CD4-positive, alpha-beta T cell treated with Interleukin-4 for 4 hours (primary cell): ENCODE measurements at regions not wholly inside any gene's neighbourhood (a gene's known extent, or its start where the extent isn't known, plus 50 kb on each side); places are given as distances from the start of the nearest gene placed in this dataset.

ENCODE experiments used
- DNase-seq: peaks from one replicate; pipeline ENCODE4 v3.0.0-alpha.2; 2020

DNA sequence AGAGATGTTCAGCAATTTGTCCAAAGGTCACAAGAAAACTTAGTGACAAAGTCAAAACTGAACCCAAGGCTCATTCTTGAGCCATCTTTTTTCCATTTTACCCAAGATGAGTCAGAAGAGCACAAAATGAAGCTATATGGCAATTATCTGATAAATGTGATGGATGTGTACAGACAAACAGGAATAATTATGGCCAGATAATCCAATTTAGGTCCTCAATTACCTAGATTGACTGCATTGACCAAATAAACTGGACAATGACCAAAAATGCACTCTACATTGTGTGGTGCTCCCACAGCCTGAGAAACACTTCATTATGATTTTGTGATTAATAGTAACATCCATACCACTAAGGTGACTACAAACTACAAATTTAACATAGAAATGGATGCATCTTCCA lies 1105.8 kb downstream of the IGSF11 start:
- no peak for DNase-seq

DNA sequence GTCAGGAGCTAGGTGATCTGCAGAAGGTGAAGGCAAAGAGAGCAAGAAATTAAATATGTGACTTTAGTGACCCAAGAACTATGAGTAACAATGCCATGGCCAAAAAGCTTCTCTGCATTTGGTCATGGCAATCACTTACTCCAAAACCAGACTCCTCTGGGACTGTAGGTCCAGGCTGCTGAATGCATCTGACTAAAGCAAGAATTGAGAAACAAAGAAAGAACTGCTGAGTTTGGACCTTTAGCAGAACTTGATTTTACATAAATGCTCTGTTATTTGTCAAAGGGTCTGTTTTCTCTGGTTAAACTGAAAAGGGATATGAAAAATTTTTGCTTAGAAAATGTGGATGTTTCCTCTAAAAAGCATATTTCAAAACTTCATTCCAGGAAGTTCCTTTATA lies 1102.2 kb downstream of the IGSF11 start:
- no peak for DNase-seq

DNA sequence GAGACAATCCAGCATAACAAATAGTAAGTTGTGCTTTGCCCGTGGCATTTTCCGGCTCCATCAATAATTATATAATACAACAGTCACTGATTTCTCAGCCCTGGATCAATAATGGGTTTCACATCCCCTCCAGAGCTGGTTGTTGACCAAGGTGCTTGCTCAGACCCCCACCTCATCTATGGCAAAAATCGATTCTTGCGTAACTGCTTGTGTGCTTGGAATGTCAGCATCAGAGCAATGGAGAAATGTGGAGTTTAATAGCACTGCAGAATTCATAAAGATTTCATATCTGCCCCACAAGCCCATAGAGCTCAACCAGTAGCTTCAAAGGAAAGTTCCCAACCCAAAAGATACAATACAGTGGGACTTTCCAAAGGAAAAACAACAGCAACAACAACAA lies 1098.5 kb downstream of the IGSF11 start:
- DNase-seq, result no peak

DNA sequence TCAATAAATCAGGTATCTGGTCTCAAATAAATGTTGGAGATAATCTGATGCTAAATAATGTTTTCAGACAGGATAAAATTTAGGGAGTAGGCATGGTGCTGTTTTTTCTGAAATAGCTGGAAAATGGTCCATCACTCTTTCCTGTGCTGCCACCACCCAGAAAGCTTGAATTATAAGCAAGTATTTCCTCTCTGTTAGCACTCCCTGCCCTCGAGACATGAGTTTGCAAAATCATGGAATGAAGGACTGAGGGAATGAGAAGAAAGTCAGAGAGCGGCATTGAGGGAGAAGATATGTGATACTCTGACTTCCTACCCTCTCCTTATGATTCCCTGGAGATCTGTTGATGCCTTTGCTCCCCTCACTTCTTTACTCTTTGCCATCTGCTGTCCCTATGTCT lies 1095.7 kb downstream of the IGSF11 start:
- no peak for DNase-seq

DNA sequence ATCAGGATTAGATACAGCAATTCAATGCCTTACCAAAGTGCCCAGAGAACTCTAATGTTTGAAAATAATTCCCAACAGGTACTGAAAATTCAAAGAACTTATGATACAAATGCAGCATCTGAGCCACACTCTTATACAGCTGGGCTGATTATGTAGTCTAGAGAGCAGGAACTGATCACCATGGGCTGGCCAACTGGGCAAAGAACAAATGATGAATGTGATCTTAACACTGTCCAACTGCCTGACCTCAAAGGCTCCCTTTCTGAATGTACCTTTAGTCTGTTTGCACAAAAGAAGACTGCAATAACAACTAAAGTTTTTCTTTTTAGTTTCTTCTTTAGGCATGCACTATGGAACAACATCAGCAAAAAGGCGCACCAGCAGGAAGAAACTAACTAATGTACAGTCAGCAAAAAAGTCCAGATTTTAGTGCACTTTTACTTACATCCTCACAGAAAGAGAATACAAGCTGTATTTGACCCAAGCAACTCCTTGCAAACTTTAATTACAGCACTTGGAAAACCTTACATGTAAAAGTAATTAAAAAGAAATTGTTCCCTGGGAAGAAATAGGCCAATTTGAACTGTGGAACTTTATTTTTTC lies 1095.1 kb downstream of the IGSF11 start:
- no peak for DNase-seq

DNA sequence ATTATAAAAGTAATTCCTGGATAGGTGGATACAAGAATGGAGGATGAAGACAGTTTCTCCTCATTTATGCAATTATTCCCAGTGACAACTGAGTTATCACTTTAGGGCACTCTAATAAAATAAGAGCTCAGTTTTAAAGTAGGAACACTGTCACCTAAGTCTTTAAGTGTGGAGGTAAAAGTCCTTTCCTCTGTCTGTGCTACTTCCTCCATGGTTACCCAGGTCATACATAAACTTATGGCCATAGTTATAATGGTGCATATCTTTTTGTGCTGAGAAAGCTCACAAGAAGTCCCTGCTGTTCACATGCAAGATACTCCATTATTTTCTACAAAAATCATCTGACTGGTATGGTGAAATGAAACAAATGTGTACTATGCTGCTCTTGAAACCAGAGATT lies 1093.6 kb downstream of the IGSF11 start:
- DNase-seq, result no peak

DNA sequence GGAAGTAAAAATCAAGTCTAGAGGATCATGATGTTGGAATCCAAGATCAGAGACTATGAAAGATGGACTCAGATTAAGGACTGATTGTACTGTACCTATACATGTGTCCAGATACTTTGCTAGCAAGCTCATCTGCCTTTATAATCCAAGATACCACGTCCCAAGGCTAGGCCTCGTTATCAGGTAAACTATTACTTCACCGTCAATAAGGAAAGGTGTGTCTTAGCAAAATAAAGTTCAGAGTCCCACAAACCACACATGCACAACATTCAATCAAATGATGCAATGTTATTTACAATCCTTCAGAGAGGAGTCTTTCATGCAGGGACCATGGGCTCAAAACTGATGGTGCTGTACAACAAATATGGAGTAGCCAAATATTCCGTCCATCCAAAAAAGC lies 1092.9 kb downstream of the IGSF11 start:
- DNase-seq, result no peak

DNA sequence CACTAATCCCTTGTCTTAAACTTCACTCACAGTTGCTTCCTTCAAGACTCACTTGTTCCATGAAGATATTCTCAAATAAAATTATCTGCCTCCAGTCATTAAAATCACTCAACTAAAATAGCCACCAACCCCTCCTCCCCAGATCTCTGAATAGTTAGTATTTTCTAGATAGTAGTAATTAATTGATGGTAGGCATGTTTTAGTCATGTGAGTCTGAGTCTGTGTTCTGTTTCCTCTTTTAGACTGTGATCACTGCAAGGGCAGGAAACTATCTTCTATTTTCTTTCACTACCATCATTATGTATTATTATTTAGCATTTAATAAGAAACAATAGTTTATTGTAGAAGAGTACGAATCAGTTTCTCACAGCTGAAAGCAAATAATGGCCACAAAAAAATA lies 1080.5 kb downstream of the IGSF11 start:
- no peak for DNase-seq

DNA sequence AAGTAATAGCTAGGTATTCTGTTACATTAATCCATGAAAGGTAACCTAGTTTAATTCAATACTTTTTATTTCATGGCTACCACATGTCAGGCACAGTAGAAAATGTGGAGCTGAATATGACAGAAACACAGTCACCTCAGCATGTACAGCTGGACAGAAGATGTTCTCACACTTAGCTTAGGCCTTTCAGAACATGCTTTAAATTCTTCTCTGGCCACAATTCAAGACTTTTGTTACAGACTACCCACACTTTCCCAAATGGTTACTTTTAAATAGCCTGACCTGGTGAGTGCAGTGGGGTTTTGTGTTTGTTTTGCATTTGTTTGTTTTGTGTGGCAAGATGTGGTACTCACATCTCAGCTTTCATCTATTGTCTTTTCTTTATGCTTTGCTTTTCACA lies 1079.5 kb downstream of the IGSF11 start:
- no peak for DNase-seq

DNA sequence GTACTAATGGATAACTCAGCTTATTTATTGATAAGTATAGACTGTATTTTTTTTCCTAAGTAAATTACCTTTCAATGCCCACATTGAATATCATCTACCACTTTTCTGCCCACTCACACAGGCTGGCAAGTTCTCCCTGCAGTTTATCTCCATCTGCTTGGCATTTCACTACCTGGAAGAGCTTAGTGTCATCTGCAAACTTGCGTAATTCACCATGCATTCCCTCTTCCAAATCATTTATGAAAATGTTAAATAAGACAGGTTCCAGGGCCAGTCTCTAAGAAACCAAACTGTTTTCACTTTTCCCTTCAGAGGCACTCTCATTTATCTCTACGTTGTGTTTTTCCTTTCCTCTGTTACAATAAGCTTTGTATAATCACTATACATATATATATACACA lies 1076.6 kb downstream of the IGSF11 start:
- DNase-seq, result no peak

DNA sequence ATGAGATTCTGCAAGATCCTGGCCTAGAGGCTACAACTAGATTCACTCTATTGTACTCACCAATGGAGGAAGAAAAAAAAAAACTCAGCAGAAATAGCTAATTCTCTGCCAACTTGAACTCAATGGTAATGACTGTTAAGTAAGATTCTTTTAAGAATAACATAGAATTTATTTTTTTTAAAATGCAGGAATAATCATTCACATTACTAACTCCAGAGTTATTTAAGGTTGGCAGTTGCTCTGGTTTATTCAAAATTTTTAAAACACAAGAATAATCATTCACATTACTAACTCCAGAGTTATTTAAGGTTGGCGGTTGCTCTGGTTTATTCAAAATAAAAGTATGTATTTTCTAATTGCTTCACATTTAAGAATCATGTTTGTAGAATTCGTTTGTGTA lies 1071.9 kb downstream of the IGSF11 start:
- DNase-seq, result no peak

DNA sequence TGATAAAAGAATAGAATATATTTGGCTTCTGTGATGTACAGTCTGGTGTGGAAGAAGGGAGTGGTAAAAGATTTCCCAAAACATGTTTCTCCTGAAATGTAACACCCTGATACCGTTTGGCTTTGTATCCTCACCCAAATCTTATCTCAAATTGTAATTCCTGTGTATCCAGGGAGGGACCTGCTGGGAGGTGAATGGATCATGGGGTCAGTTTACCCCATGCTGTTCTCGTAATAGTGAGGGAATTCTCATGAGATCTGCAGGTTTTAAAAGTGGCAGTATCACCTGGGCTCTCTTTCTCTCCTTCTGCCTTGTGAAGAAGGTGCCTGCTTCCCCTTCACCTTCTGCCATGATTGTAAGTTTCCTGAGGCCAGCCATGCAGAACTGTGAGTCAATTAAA lies 1070.8 kb downstream of the IGSF11 start:
- no peak for DNase-seq

DNA sequence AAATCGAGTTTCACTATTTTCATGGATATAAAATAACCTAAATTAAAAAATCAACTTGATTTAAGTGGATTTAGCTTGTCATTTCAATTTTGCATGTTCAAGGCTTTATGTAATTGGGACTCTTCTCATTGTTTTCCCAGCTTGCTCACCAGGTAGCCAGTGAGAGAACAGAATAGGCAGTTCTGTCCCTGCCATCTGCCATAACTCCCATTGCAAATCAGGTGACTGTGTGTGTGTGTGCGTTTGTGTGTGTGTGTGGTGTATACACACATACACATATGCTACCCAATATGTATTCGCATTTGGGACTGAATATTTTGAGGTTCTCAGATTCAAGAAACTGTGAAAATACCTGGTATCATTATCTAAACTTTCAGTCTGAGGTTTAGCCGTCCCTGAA lies 1069.8 kb downstream of the IGSF11 start:
- no peak for DNase-seq

DNA sequence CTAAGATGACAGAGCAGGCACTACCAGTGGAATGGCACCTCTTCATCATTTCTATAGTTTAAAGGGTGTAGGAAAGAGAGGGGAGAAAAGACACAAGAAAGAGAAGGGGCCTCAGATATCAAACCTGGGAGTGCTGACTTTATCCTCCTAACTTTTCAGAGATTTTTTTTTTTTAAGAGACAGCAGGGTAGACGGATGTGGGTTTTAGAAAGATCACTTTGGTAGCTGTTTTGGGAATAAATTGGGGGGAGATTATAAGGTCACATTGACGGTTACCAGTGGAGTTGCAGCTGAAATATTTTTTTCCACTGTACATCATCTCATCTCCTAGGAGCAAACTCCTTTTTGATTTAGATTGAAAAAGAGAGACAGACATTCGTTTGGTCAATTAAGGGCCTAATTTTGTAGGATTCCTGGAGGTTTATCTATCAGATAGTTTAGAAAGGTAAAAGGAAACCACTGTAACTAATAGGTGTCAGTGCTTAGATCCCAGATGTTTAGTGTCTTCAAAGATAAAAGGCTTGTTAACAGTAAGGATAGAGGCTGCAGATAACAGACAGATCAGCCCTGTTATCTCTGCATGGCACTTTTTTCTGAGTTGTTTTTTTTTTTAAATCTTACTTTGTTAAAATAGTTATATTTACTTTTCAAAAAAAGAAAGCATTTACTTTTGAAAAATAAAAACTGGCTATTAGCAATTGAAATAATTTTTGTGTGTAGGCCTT lies 1057.0 kb downstream of the IGSF11 start:
- DNase-seq, result no peak

DNA sequence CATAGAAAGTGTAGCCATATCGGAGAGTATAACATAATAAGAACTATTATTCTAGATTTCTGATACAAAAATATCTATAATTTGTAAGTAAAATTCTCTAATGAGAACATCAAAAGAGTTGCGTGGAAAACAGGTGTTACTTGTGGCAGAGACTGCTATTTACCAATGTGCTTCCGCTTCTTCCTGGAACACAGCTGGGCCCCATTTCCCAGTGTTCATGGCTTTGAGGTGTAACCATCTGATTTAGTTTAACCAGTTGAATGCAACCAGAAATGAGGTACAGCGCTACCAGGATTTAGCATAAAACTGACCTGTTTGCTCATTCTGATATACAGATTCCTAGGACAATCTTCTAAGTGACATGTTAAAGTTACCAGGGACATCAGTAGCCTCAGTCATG lies 1055.2 kb downstream of the IGSF11 start:
- DNase-seq, result no peak

DNA sequence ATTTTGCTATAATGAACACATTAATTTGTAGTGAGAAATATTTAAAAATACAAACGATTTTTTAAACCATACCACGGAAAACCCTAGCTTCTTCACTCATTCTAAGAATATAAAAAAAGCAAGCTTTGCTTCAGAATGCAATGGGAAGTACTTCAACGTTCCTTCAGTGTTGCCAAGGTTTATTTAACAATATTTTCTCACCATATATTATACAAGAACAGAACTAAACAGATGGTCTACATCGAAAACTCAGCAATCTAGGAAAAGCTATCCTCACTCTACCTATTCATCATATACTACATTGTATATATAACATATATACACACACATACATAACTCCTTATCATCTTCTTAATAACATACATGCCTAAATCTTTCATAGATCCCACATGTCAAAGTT lies 1047.4 kb downstream of the IGSF11 start:
- no peak for DNase-seq

DNA sequence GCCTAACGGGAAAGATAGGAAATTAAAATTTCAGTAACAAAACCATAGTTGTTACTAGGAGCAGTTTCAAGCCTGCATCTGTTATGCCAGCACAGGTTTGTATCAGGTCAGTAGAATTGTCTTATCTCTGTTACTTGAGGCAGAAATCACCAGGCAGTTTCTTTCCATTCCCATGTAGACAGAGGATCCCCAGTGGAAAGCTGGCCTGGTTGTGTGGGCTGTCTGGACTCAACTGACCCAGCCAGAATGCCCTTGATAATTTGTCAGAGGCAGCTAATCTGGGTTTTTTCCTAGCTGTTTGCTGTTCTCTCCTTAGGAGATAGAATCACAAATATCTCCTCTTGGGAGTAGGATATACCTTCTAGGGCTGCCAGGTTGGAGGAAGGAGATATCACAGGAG lies 1044.7 kb downstream of the IGSF11 start:
- no peak for DNase-seq

DNA sequence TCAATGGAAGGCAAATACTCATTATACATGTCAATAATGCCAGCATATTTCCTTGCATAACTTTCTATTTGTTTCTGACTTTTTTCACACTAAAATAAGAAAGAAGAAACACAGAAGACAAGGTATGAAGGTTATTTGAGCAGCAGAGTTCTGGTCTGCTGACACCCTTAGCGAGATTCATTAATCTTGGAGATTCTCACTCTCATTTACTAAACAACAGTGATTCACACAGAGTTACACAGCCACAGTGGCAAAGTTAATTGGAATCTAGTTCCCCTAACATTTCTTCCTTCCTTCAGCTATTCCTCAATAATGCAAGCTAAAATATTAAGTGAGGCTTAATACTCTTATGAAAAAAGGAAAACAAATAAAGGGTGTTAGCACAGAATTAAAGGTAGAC lies 1044.0 kb downstream of the IGSF11 start:
- no peak for DNase-seq

DNA sequence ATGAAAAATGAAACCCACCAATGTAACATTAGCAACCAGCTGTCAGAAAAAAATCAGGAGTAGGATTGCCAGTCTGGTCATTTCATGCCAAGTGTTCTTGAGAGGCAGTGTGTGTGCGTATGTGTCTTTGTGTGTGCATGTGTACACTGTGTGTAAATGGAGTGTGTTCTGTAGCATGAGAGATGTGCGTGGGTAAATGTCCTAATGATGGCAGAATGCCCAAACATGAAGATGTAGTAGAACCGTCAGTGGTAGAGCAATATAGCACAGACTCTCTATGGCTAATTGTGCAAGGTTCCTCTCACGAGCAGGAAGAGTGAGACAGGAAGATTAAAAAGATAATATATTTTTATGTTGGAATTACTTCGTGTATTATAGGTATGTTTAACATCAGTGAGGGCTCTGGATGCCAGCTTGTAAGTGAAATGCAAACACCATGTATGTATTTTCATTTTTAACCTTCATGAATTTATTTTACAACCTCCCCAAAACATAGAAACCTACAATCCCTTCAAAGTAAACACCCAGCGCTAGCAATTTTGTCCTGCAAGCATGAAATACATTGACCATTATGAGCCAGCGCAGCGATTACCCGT lies 1038.7 kb downstream of the IGSF11 start:
- DNase-seq, result no peak

DNA sequence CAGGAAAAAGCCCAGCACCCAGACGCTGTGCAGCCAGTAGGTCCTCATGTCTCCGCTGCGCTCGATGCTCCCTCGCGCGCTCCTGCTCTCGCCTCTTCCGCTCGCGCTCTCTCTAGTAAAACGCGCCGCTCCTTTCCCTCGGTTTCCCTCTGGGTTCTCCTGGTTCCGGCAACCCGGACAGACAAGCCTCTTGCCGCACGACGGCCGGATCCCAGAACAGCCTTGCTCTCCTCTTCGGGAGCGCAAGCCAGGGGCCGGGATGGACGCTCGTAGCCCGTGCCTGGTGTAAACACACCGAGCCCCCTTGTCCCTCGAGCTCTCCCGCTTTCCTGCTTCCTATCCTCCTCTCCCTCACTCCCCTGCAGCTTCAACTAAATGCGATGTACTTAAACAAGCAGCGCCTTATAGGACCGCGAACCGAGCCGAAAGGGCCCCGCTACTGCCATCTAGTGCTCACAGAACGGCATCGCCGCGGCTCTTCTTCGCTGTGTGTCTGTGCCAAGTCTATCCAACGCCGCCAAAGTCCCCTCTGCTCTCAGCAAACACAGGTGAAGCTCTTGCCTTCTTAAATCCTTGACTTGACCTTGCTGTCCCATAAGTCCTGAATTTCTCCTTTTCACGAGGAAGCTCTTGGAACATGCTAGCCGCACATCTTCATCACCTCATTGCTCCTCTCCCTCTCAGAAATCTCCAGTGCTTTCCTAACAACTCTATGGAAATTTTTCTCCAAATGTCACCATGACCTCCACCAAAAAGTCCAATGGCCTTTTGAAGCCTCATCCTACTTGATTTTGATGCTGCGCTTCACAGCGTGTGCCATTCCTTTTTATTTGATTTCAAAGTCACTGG lies 1037.2 kb downstream of the IGSF11 start:
- peak; percentile 12 for DNase-seq

DNA sequence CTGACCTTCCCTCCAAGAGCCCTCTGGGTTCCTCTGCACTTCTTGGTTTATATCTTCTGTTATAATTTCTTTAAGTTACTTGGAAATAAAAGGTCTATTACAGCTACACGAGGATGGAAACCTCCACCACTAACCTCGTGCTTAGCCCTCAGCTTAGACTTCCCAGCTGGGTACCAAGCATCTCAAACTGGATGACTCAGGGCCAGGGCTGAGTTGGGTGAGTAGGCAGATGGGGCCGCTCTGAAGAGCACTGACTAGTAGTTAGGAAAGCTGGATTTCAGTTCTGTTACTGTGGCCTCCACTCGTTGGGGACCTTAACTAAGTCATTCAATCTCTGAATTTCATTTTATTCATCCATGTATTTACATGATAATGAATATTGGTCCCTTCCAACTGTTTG lies 1036.6 kb downstream of the IGSF11 start:
- no peak for DNase-seq

DNA sequence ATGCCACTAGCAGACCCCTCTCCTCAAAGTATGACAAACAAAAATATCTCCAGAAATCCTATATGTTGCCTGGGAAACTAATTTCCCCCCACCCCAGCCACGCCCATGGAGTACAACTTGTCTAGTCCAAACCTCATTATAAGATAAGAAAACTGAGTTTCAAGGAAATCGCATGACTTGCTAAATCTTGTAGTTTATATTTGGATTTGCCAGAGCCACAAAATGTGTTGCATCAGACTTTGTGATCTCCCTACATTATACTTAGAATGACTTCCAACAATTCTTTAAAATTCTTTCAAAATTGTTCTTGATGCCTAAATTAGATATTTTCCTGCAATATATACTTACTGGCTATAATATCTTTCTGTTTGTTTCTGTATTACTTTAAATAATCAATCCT lies 1034.4 kb downstream of the IGSF11 start:
- no peak for DNase-seq

DNA sequence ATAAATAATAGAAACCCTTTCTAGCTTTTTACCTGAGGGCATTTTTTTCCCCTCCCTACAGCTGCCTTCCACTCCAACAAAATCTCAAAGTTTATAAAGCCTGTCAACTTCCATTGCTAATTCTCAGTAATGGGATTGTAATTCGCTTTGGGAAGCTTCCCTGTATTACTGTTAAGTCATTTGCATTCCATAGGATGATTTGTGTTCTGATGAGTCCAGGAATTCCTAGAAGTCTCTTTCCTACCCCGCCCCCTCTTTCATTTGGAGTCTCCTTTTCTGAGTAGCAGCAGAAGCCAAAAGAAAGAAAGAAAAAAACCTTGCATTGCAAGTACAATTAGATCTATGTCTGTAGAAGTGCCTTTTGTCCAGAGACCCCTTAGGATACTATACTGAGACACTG lies 1033.3 kb downstream of the IGSF11 start:
- no peak for DNase-seq

DNA sequence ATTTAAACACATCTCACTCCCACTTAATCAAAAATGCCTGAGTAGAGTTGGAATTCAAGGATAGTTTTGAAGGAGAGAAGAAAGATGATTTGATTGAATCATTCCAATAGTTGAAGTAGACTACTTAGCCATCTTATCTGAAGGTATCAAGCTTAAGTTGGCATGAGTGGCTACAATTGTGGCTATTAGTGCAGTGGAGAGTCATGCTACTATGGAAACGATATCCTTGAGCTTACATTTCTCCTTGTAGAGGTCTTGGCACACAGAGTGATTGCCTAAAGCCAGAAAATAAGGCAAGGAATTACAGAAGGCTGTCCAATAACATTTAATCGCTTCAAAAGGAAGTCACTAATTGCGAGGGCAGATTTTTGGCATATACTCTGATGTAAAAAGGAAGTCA lies 1022.7 kb downstream of the IGSF11 start:
- no peak for DNase-seq
